MM.1S (cell line): ENCODE measurements at regions not wholly inside any gene's neighbourhood (a gene's known extent, or its start where the extent isn't known, plus 50 kb on each side); places are given as distances from the start of the nearest gene placed in this dataset.

ENCODE experiments used
- EZH2 ChIP-seq: fragments of 300-600 bp; sonication (generic); optimal IDR thresholded peaks from 2 replicates; pipeline ENCODE3; 2017; ENCODE audit warnings: low read depth, mild to moderate bottlenecking, antibody characterized with exemption, low read length, mixed read lengths
- TF ChIP-seq, protein P1 (sequence below): fragments of 300-600 bp; sonication (generic); IDR thresholded peaks from 2 replicates; pipeline ENCODE4 v1.5.1; 2016; ENCODE audit warnings: antibody characterized with exemption, low read length, mixed read lengths

DNA sequence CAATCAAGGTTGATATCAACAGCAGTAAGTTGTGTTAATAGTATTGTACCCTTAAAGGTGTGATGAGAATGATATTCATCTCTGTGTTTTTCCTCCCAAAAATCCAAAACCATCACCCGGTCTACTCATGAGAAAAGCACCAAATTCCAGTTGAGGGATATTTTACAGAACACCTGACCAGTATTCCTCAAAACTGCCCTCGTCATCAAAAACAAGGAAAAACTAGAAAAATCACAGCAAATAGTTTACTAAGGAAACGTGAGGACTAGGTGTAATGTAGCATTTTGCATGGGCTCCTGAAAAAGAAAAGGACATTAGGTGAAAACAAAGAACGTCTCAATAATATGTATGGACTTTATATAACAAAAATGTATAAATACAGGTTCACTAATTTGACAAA is 394.4 kb upstream of the NRSN1 start:
- TF ChIP-seq EZH2 = no peak
- TF ChIP-seq, protein P1, sequence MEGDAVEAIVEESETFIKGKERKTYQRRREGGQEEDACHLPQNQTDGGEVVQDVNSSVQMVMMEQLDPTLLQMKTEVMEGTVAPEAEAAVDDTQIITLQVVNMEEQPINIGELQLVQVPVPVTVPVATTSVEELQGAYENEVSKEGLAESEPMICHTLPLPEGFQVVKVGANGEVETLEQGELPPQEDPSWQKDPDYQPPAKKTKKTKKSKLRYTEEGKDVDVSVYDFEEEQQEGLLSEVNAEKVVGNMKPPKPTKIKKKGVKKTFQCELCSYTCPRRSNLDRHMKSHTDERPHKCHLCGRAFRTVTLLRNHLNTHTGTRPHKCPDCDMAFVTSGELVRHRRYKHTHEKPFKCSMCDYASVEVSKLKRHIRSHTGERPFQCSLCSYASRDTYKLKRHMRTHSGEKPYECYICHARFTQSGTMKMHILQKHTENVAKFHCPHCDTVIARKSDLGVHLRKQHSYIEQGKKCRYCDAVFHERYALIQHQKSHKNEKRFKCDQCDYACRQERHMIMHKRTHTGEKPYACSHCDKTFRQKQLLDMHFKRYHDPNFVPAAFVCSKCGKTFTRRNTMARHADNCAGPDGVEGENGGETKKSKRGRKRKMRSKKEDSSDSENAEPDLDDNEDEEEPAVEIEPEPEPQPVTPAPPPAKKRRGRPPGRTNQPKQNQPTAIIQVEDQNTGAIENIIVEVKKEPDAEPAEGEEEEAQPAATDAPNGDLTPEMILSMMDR = no peak
